Medulla oblongata (tissue), 1 donor: ENCODE measurements at regions not wholly inside any gene's neighbourhood (a gene's known extent, or its start where the extent isn't known, plus 50 kb on each side); places are given as distances from the start of the nearest gene placed in this dataset.
"Not testable (repeated sequence)": the region's sequence is repeated elsewhere in the genome, so short reads cannot be mapped to it uniquely, and the experiment has no call there.

Experiments used
- DNase-seq: peaks from one replicate; pipeline ENCODE4 v3.0.0-alpha.2; 2015; ENCODE audit errors: extremely low spot score

GRCh38 chr18:5720132-5720531 lies 175.2 kb downstream of the TMEM200C start:
- no peak for DNase-seq

- no peak for DNase-seq
Measured at GRCh38 chr18:5717256-5717655, 173.5 kb upstream of the EPB41L3 start.

DNA sequence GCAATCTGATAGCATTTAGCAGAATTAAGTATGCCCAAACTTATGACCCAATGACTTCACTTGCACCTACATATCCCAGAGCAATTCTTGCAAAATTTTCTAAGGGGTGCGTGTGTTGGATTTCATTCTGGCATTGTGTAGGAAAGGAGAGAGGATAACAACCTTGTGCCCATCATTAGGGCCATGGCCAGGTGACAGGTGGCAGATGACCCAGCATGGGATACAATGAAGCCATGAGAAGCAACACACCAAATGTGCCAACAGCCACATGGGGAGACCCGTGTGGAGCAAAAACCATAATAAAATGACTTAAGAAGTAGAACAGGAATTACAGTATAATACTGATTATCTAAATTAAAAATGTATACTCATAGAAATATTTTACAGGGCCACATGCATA lies 166.9 kb upstream of the EPB41L3 start:
- no peak for DNase-seq

- DNase-seq: no peak
Measured at GRCh38 chr18:5710235-5710634, 166.4 kb upstream of the EPB41L3 start.

- DNase-seq: no peak
Measured at GRCh38 chr18:5709476-5710095, 165.8 kb upstream of the EPB41L3 start.

GRCh38 chr18:5707586-5707985 lies 163.8 kb upstream of the EPB41L3 start:
- no peak for DNase-seq

DNA sequence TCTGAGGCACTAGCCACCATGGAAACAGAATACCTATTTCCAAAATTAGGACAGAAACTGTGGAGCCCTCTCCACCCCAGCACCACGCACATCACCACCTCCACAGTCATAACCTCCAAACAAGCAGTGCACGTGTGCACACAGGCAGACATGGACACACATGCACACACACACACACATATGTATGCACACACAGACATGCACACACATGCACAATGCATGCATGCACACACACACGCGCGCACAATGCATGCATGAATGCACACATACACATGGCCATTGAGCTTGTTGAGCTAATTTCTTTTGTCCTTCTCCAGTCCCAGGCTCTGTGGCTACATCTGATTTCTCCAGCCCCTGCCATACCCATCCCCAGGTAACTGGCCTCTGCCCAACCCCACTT lies 161.6 kb upstream of the EPB41L3 start:
- no peak for DNase-seq

GRCh38 chr18:5704847-5705246 lies 161.1 kb upstream of the EPB41L3 start:
- DNase-seq: no peak

- DNase-seq: not testable (repeated sequence)
Measured at GRCh38 chr18:5702016-5702415, 158.2 kb upstream of the EPB41L3 start.

- no peak for DNase-seq
Measured at GRCh38 chr18:5693699-5694294, 150.0 kb upstream of the EPB41L3 start.

- DNase-seq: no peak
Measured at GRCh38 chr18:5678779-5679406, 135.1 kb upstream of the EPB41L3 start.

- no peak for DNase-seq
Measured at GRCh38 chr18:5678278-5678677, 134.5 kb upstream of the EPB41L3 start.

DNA sequence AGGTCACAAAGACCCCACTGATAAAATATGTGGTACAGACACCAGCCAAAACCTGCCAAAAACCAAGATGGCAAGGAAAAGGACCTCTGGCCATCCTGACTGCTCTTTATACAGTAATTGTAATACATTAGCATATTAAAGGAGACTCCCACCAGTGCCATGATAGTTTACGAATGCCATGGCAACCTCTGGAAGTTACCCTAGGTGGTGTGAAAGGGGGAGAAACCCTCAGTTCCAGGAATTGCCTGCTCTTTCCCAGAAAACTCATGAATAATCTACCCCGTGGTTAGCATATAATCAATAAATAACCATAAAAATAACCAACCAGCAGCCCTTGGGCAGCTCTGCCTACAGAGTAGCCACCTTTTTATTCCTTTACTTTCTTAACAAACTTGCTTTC lies 129.8 kb upstream of the EPB41L3 start:
- DNase-seq: no peak

DNA sequence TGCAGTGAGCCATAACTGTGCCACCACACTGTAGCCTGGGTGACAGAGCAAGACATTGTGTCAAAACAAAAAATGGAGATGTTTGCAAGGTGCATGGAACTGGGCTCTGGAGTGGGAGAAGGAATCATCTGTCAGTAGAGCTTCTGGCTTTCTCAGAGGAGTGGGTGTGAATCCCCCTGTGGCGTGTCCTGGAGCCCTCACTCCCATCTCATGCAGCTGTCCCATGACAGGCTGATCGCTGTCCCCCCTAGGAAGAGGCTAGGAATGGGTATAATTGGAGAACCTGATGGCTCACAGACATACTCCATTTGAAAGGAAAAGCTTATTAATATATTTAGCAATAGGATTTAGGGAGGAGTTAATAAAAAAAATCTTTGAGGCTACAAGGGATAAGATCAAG lies 125.8 kb upstream of the EPB41L3 start:
- no peak for DNase-seq

GRCh38 chr18:5668087-5668715 lies 124.4 kb upstream of the EPB41L3 start:
- DNase-seq: no peak

GRCh38 chr18:5667356-5667755 lies 123.6 kb upstream of the EPB41L3 start:
- no peak for DNase-seq

- no peak for DNase-seq
Measured at GRCh38 chr18:5662586-5663090, 118.8 kb upstream of the EPB41L3 start.

GRCh38 chr18:5661179-5661578 lies 117.4 kb upstream of the EPB41L3 start:
- DNase-seq: no peak

GRCh38 chr18:5653802-5654201 lies 110.0 kb upstream of the EPB41L3 start:
- DNase-seq: no peak

GRCh38 chr18:5651736-5652135 lies 107.9 kb upstream of the EPB41L3 start:
- DNase-seq: no peak

DNA sequence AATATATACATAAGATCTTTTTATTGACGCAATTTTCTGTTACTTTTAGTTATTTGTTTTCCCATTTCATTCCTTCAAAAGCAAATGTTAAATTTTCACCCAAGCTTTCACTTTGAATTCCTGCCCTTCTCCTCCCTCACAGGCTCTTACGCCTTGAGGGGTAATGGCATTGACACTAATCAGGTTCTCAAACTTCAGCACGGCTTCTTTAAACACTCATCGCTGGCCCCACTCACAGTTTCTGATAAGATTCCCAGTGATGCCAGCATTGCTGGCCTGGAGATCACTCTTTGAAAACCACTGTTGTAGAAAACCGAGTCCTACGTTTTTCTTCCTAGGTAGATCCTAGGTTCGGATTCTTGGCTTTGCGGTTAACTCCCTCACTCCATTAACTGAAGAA lies 105.6 kb upstream of the EPB41L3 start:
- DNase-seq: no peak

DNA sequence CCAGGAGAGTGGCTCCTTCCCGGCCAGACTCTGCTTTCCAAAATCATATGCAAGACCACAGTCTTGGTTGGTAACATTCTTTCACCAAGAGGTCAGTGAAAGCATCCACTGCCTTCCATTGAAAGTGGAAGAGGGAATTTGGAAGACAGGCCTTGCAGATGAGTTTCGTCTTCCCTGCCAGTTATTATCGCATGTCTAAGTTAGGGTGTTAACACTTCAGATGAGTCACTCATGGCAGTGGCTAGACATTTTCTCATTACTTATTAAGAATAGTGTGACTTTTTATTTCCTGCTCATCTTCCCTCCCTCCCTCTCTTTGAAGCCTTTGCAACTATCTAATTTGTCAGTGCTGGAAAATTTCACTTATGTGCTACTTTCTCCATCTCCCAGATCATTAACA lies 102.9 kb upstream of the EPB41L3 start:
- no peak for DNase-seq

DNA sequence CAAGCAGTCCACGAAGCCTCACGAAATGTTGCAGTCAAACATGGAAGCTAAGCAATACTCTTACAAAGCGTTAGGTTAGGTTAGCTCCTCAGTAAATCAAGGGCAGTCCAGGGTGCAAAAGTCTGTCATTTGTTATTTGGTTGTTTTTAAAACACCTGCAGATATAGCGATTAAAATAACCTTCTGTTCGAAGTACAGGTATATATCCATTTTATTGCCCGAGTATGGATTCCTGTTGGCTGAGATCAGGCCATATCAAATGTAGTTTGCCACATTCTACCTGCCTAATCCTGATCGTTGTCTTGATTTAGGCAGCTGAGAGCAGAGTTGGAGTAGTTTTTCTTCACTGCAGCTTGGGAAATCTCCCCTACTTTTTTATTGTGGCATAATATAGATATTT lies 99.5 kb upstream of the EPB41L3 start:
- DNase-seq: no peak
